Activated CD8-positive, alpha-beta T cell treated with anti-CD3 and anti-CD28 coated beads, Interleukin-2, amount 10 ng/mL, durations not matched to agents 7 days and 5 days (primary cell): ENCODE measurements at regions not wholly inside any gene's neighbourhood (a gene's known extent, or its start where the extent isn't known, plus 50 kb on each side); places are given as distances from the start of the nearest gene placed in this dataset.
"Not testable (repeated sequence)": the region's sequence is repeated elsewhere in the genome, so short reads cannot be mapped to it uniquely, and the experiment has no call there.

Source experiments
- ATAC-seq: fragments of 150-1000 bp; cut with Tn5 transposase; one replicate; pipeline ENCODE4 v1.10.0; 2021; ENCODE audit warnings: moderate library complexity
- CTCF ChIA-PET: fragments of 350-600 bp; sonication (Branson Sonifier 250); formaldehyde crosslinking; loops from one replicate; lab custom pipeline; 2021; ENCODE audit warnings: antibody characterized with exemption; lab: Charles Lee
- POLR2A ChIA-PET: fragments of 350-600 bp; sonication (Branson Sonifier 250); formaldehyde crosslinking; loops from one replicate; lab custom pipeline; 2021; ENCODE audit warnings: antibody characterized with exemption; lab: Charles Lee
- DNase-seq: peaks from one replicate; pipeline ENCODE4 v3.0.0-alpha.2; 2020
- H3K27ac Mint-ChIP-seq: one replicate; pipeline ENCODE4 v1.8.0; 2021; ENCODE audit warnings: mild to moderate bottlenecking, mixed read lengths
- H3K27me3 Mint-ChIP-seq: one replicate; pipeline ENCODE4 v1.8.0; 2021; ENCODE audit warnings: low read depth, mixed read lengths
- H3K36me3 Mint-ChIP-seq: one replicate; pipeline ENCODE4 v1.8.0; 2021; ENCODE audit warnings: low read depth, mixed read lengths
- H3K4me1 Mint-ChIP-seq: one replicate; pipeline ENCODE4 v1.8.0; 2021; ENCODE audit warnings: low read depth, mixed read lengths
- H3K4me3 Mint-ChIP-seq: one replicate; pipeline ENCODE4 v1.8.0; 2021; ENCODE audit warnings: mild to moderate bottlenecking, mixed read lengths
- H3K9me3 Mint-ChIP-seq: one replicate; pipeline ENCODE4 v1.8.0; 2022; ENCODE audit warnings: mixed read lengths; ENCODE audit not compliant: insufficient read depth

- DNase-seq (no peak), ATAC-seq (no peak)
- no peaks in the 10 kb centered on the region for H3K27me3 Mint-ChIP-seq
- ChIA-PET CTCF (no interaction called here), POLR2A (no interaction called here)
- no peaks in the 10 kb centered on the region for H3K36me3 Mint-ChIP-seq
- H3K4me3 Mint-ChIP-seq: no peak overlapping the region
- H3K9me3 Mint-ChIP-seq: no peaks in the 10 kb centered on the region
- H3K27ac Mint-ChIP-seq: no peak overlapping the region
- H3K4me1 Mint-ChIP-seq: no peaks in the 10 kb centered on the region
These were observed 779.5 kb downstream of the NTRK3 start for GRCh38 chr15:87477026-87477425.

- Mint-ChIP-seq H3K27ac (no peak overlapping the region), H3K4me1 (no peaks in the 10 kb centered on the region), H3K27me3 (no peaks in the 10 kb centered on the region), H3K9me3 (no peaks in the 10 kb centered on the region), H3K36me3 (no peaks in the 10 kb centered on the region), H3K4me3 (no peak overlapping the region)
- no peak for ATAC-seq
- POLR2A ChIA-PET: no interaction called here
- CTCF ChIA-PET: no interaction called here
- DNase-seq: no peak
These were observed 785.6 kb downstream of the NTRK3 start for GRCh38 chr15:87470923-87471322.

- CTCF ChIA-PET, H3K27me3 Mint-ChIP-seq, POLR2A ChIA-PET, H3K27ac Mint-ChIP-seq, ATAC-seq, H3K4me3 Mint-ChIP-seq, DNase-seq, H3K36me3 Mint-ChIP-seq, H3K4me1 Mint-ChIP-seq, H3K9me3 Mint-ChIP-seq: not testable (repeated sequence)
These were observed 792.6 kb downstream of the NTRK3 start for GRCh38 chr15:87463956-87464355.

GRCh38 chr15:87461631-87462030 is 794.9 kb downstream of the NTRK3 start:
- H3K9me3 Mint-ChIP-seq: peaks cover 3% of the 10 kb centered on the region
- H3K4me1 Mint-ChIP-seq: no peaks in the 10 kb centered on the region
- H3K4me3 Mint-ChIP-seq: no peak overlapping the region
- POLR2A ChIA-PET: no interaction called here
- ATAC-seq (no peak), DNase-seq (no peak)
- CTCF ChIA-PET: no interaction called here
- no peak overlapping the region for H3K27ac Mint-ChIP-seq
- H3K27me3 Mint-ChIP-seq: no peaks in the 10 kb centered on the region
- H3K36me3 Mint-ChIP-seq: no peaks in the 10 kb centered on the region

- H3K27ac Mint-ChIP-seq: no peak overlapping the region
- DNase-seq: no peak
These were observed 801.7 kb downstream of the NTRK3 start for GRCh38 chr15:87454860-87455259.

GRCh38 chr15:87450314-87450713 is 806.2 kb downstream of the NTRK3 start:
- ChIA-PET POLR2A (no interaction called here), CTCF (no interaction called here)
- Mint-ChIP-seq H3K27ac (no peak overlapping the region), H3K27me3 (no peaks in the 10 kb centered on the region), H3K4me3 (no peak overlapping the region), H3K4me1 (no peaks in the 10 kb centered on the region), H3K36me3 (no peaks in the 10 kb centered on the region), H3K9me3 (no peaks in the 10 kb centered on the region)
- no peak for DNase-seq
- no peak for ATAC-seq

More at GRCh38 chr15:87454860-87455259, 801.7 kb downstream of the NTRK3 start:
- no peak for ATAC-seq
- H3K27me3 Mint-ChIP-seq: no peaks in the 10 kb centered on the region
- H3K36me3 Mint-ChIP-seq: no peaks in the 10 kb centered on the region
- H3K4me1 Mint-ChIP-seq: no peaks in the 10 kb centered on the region
- H3K4me3 Mint-ChIP-seq: no peak overlapping the region
- POLR2A ChIA-PET: no interaction called here
- CTCF ChIA-PET: no interaction called here
- no peaks in the 10 kb centered on the region for H3K9me3 Mint-ChIP-seq

- Mint-ChIP-seq H3K27me3 (no peaks in the 10 kb centered on the region), H3K4me1 (no peaks in the 10 kb centered on the region), H3K9me3 (no peaks in the 10 kb centered on the region), H3K27ac (no peak overlapping the region), H3K4me3 (no peak overlapping the region), H3K36me3 (no peaks in the 10 kb centered on the region)
- DNase-seq (no peak), ATAC-seq (no peak)
- CTCF ChIA-PET: no interaction called here
- POLR2A ChIA-PET: no interaction called here
These were observed 817.4 kb downstream of the NTRK3 start for GRCh38 chr15:87439090-87439489.

GRCh38 chr15:87433871-87434270 is 822.7 kb downstream of the NTRK3 start:
- ATAC-seq (no peak), DNase-seq (no peak)
- Mint-ChIP-seq H3K36me3 (no peaks in the 10 kb centered on the region), H3K27me3 (no peaks in the 10 kb centered on the region), H3K4me1 (no peaks in the 10 kb centered on the region), H3K9me3 (no peaks in the 10 kb centered on the region), H3K4me3 (no peak overlapping the region), H3K27ac (no peak overlapping the region)
- POLR2A ChIA-PET: no interaction called here
- CTCF ChIA-PET: no interaction called here

- POLR2A ChIA-PET: no interaction called here
- Mint-ChIP-seq H3K4me1 (no peaks in the 10 kb centered on the region), H3K27me3 (no peaks in the 10 kb centered on the region), H3K4me3 (no peak overlapping the region), H3K27ac (no peak overlapping the region), H3K36me3 (no peaks in the 10 kb centered on the region), H3K9me3 (no peaks in the 10 kb centered on the region)
- CTCF ChIA-PET: no interaction called here
- no peak for DNase-seq
- no peak for ATAC-seq
These were observed 826.8 kb downstream of the NTRK3 start for GRCh38 chr15:87429754-87430153.

GRCh38 chr15:87420017-87420416 is 836.5 kb downstream of the NTRK3 start:
- no peak overlapping the region for H3K4me3 Mint-ChIP-seq
- H3K27me3 Mint-ChIP-seq: no peaks in the 10 kb centered on the region
- CTCF ChIA-PET: no interaction called here
- H3K36me3 Mint-ChIP-seq: no peaks in the 10 kb centered on the region
- DNase-seq (no peak), ATAC-seq (no peak)
- H3K4me1 Mint-ChIP-seq: no peaks in the 10 kb centered on the region
- no peak overlapping the region for H3K27ac Mint-ChIP-seq
- POLR2A ChIA-PET: no interaction called here
- no peaks in the 10 kb centered on the region for H3K9me3 Mint-ChIP-seq

GRCh38 chr15:87419344-87419743 is 837.2 kb downstream of the NTRK3 start:
- Mint-ChIP-seq H3K4me1 (no peaks in the 10 kb centered on the region), H3K9me3 (no peaks in the 10 kb centered on the region), H3K36me3 (no peaks in the 10 kb centered on the region), H3K27me3 (no peaks in the 10 kb centered on the region), H3K27ac (no peak overlapping the region), H3K4me3 (no peak overlapping the region)
- ATAC-seq: no peak
- ChIA-PET POLR2A (no interaction called here), CTCF (no interaction called here)
- no peak for DNase-seq

- Mint-ChIP-seq H3K36me3 (no peaks in the 10 kb centered on the region), H3K27me3 (no peaks in the 10 kb centered on the region), H3K4me1 (no peaks in the 10 kb centered on the region), H3K4me3 (no peak overlapping the region), H3K27ac (no peak overlapping the region), H3K9me3 (no peaks in the 10 kb centered on the region)
- POLR2A ChIA-PET: no interaction called here
- ATAC-seq: no peak
- no peak for DNase-seq
- CTCF ChIA-PET: no interaction called here
These were observed 839.8 kb downstream of the NTRK3 start for GRCh38 chr15:87416591-87417257.

GRCh38 chr15:87408902-87409301 is 847.6 kb downstream of the NTRK3 start:
- no peaks in the 10 kb centered on the region for H3K27me3 Mint-ChIP-seq
- ATAC-seq (no peak), DNase-seq (no peak)
- H3K27ac Mint-ChIP-seq: no peak overlapping the region
- H3K4me1 Mint-ChIP-seq: no peaks in the 10 kb centered on the region
- no peaks in the 10 kb centered on the region for H3K36me3 Mint-ChIP-seq
- no peak overlapping the region for H3K4me3 Mint-ChIP-seq
- no peaks in the 10 kb centered on the region for H3K9me3 Mint-ChIP-seq
- POLR2A ChIA-PET: no interaction called here
- CTCF ChIA-PET: no interaction called here
